ENCODE measurements at regions not wholly inside any gene's neighbourhood (a gene's known extent, or its start where the extent isn't known, plus 50 kb on each side); places are given as distances from the start of the nearest gene placed in this dataset.

DNA sequence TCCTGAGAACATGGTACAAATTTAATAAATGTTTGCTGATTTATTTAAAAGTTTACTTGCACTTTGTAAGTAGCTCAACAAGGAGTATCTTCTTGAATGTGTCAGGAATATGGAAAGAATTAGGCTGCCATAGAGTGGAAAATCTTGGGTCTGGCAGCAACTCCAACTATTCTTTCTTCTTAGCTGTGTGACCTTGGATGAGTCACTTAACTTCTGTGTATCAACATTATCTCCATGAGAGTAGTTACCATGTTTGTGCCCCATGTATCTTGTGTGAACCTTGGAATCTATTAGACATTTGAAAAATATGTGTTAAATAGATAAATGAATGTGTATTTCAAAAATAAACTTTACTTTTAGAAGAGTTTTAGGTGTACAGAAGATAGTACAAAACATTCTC is 348.8 kb downstream of the GBA3 start:
- DNase-seq (no peak), ATAC-seq (no peak)
- Mint-ChIP-seq H3K4me3 (no peak overlapping the region), H3K27ac (no peak overlapping the region), H3K9me3 (ENCODE audit: low read depth) (peaks cover 5% of the 10 kb centered on the region), H3K4me1 (no peaks in the 10 kb centered on the region), H3K27me3 (no peaks in the 10 kb centered on the region), H3K36me3 (no peaks in the 10 kb centered on the region)
- CTCF ChIA-PET, result no interaction called here

GRCh38 chr4:23040539-23040938 is 347.8 kb downstream of the GBA3 start:
- Mint-ChIP-seq H3K27ac (no peak overlapping the region), H3K4me3 (no peak overlapping the region), H3K27me3 (no peaks in the 10 kb centered on the region), H3K36me3 (no peaks in the 10 kb centered on the region), H3K9me3 (ENCODE audit: low read depth) (peaks cover 5% of the 10 kb centered on the region), H3K4me1 (no peaks in the 10 kb centered on the region)
- DNase-seq (no peak), ATAC-seq (no peak)
- CTCF ChIA-PET, result no interaction called here

GRCh38 chr4:23039818-23040217 is 347.1 kb downstream of the GBA3 start:
- CTCF ChIA-PET, result no interaction called here
- H3K4me1 Mint-ChIP-seq, result no peaks in the 10 kb centered on the region

GRCh38 chr4:23038626-23039491 is 346.1 kb downstream of the GBA3 start:
- no peak overlapping the region for H3K27ac Mint-ChIP-seq
- ATAC-seq (no peak), DNase-seq (no peak)
- no peaks in the 10 kb centered on the region for H3K4me1 Mint-ChIP-seq
- H3K4me3 Mint-ChIP-seq, result no peak overlapping the region
- no peaks in the 10 kb centered on the region for H3K27me3 Mint-ChIP-seq
- CTCF ChIA-PET, result no interaction called here
- H3K9me3 Mint-ChIP-seq (ENCODE audit: low read depth), result peaks cover 5% of the 10 kb centered on the region
- H3K36me3 Mint-ChIP-seq, result no peaks in the 10 kb centered on the region

More at GRCh38 chr4:23039818-23040217, 347.1 kb downstream of the GBA3 start:
- Mint-ChIP-seq H3K27me3 (no peaks in the 10 kb centered on the region), H3K27ac (no peak overlapping the region), H3K36me3 (no peaks in the 10 kb centered on the region), H3K9me3 (ENCODE audit: low read depth) (peaks cover 5% of the 10 kb centered on the region), H3K4me3 (no peak overlapping the region)
- no peak for ATAC-seq
- no peak for DNase-seq

- no peaks in the 10 kb centered on the region for H3K9me3 Mint-ChIP-seq (ENCODE audit: low read depth)
- CTCF ChIA-PET, result no interaction called here
These were observed 344.3 kb downstream of the GBA3 start for GRCh38 chr4:23036921-23037495.

GRCh38 chr4:23036503-23036902 is 343.8 kb downstream of the GBA3 start:
- Mint-ChIP-seq H3K9me3 (ENCODE audit: low read depth) (no peaks in the 10 kb centered on the region), H3K4me3 (no peak overlapping the region), H3K36me3 (no peaks in the 10 kb centered on the region), H3K27ac (no peak overlapping the region), H3K4me1 (no peaks in the 10 kb centered on the region), H3K27me3 (no peaks in the 10 kb centered on the region)
- ATAC-seq (no peak), DNase-seq (no peak)
- CTCF ChIA-PET, result no interaction called here

More at GRCh38 chr4:23036921-23037495, 344.3 kb downstream of the GBA3 start:
- DNase-seq (no peak), ATAC-seq (no peak)
- Mint-ChIP-seq H3K4me1 (no peaks in the 10 kb centered on the region), H3K27ac (no peak overlapping the region), H3K4me3 (no peak overlapping the region), H3K27me3 (no peaks in the 10 kb centered on the region), H3K36me3 (no peaks in the 10 kb centered on the region)

- H3K36me3 Mint-ChIP-seq, result no peaks in the 10 kb centered on the region
- DNase-seq (no peak), ATAC-seq (no peak)
- CTCF ChIA-PET, result no interaction called here
- H3K27ac Mint-ChIP-seq, result no peak overlapping the region
- H3K9me3 Mint-ChIP-seq (ENCODE audit: low read depth), result no peaks in the 10 kb centered on the region
- H3K4me3 Mint-ChIP-seq, result no peak overlapping the region
- H3K4me1 Mint-ChIP-seq, result no peaks in the 10 kb centered on the region
- H3K27me3 Mint-ChIP-seq, result no peaks in the 10 kb centered on the region
These were observed 342.9 kb downstream of the GBA3 start for GRCh38 chr4:23035521-23036056.

DNA sequence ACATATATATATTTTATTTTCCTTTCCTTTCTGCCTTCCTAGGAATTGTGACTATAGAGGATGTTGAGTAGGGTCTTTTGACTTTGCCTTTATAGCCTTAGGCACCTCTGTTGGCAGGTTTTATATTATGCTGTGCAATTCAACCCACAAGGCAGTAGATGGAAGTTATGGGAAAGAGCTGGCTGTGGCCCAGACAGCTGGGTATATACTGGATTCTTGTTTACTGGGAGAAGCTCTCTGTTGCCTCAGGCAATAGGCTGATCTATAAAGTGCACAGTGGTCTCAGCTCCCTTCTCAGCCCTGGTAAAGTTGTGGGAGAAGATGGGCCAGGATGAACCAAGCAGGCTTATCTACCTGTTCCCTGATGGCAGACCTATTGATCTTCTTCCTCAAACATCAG is 342.0 kb downstream of the GBA3 start:
- ATAC-seq, result no peak
- Mint-ChIP-seq H3K27ac (no peak overlapping the region), H3K9me3 (ENCODE audit: low read depth) (no peaks in the 10 kb centered on the region), H3K36me3 (no peaks in the 10 kb centered on the region), H3K27me3 (no peaks in the 10 kb centered on the region), H3K4me3 (no peak overlapping the region), H3K4me1 (no peaks in the 10 kb centered on the region)
- CTCF ChIA-PET, result no interaction called here
- DNase-seq, result no peak

DNA sequence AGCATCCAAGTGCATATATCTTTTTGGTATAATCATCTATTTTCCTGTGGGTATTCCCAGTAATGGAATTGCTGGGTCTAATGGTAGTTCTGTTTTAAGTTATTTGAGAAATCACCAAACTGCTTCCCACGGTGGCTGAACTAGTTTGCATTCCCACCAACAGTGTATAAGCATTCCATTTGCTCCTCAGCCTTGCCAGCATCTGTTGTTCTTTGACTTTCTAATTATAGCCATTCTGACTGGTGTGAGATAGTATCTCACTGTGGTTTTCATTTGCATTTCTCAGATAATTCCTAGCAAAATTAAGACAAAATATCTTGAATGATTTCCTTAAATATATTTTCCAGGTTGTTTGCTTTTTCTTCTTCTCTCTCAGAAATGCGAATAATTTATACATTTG is 341.1 kb downstream of the GBA3 start:
- ATAC-seq, result no peak
- DNase-seq, result no peak
- Mint-ChIP-seq H3K4me3 (no peak overlapping the region), H3K27me3 (no peaks in the 10 kb centered on the region), H3K4me1 (no peaks in the 10 kb centered on the region), H3K27ac (no peak overlapping the region), H3K36me3 (no peaks in the 10 kb centered on the region), H3K9me3 (ENCODE audit: low read depth) (no peaks in the 10 kb centered on the region)
- CTCF ChIA-PET, result no interaction called here

- no peaks in the 10 kb centered on the region for H3K27me3 Mint-ChIP-seq
These were observed 336.1 kb downstream of the GBA3 start for GRCh38 chr4:23028875-23029274.

DNA sequence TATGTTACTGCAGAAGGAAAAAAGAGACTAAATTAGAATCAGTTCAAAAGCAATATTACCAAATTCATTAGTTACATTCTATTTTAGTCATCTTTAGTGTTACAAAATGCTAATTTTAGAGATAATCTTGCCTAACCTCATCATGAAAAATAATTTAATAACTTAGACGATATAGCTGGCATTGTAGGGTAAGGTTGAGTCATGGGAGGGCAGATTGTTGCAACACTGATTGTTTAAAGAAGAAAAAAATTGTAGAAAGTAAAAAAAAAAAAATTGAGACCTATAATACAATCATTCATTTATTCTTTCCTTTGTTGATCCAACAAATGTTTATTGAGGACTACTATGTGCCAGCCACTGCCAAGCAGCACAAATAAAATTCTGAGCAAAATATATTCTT is 330.9 kb downstream of the GBA3 start:
- Mint-ChIP-seq H3K4me3 (no peak overlapping the region), H3K36me3 (no peaks in the 10 kb centered on the region), H3K27me3 (no peaks in the 10 kb centered on the region)

More at GRCh38 chr4:23028875-23029274, 336.1 kb downstream of the GBA3 start:
- Mint-ChIP-seq H3K4me3 (no peak overlapping the region), H3K9me3 (ENCODE audit: low read depth) (peaks cover 2% of the 10 kb centered on the region), H3K36me3 (no peaks in the 10 kb centered on the region), H3K27ac (no peak overlapping the region), H3K4me1 (no peaks in the 10 kb centered on the region)
- CTCF ChIA-PET, result no interaction called here
- DNase-seq (no peak), ATAC-seq (no peak)

DNA sequence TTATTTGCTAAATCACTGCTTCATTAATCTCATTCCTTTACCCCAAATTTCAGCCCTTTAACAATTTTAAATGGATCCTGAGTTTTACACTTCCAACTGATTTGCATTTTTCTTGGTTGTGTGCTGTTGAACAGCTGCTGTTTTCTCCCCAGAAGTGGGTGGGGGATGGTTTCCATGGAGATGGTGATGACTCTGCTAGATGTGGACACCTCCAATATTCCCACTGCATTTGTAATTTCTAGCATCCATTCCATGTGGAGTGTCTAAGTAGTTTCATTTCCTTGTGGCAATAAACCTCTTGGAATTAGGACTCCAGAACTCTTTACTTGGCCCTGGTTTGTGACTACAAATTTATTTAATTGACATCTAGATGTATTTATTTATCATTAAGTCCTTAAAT is 330.4 kb downstream of the GBA3 start:
- CTCF ChIA-PET, result no interaction called here
- ATAC-seq, result no peak

More for the DNA sequence above, 330.9 kb downstream of the GBA3 start:
- no peak for ATAC-seq
- CTCF ChIA-PET, result no interaction called here
- DNase-seq, result no peak
- H3K27ac Mint-ChIP-seq, result no peak overlapping the region
- H3K9me3 Mint-ChIP-seq (ENCODE audit: low read depth), result peaks cover 10% of the 10 kb centered on the region
- no peaks in the 10 kb centered on the region for H3K4me1 Mint-ChIP-seq

DNA sequence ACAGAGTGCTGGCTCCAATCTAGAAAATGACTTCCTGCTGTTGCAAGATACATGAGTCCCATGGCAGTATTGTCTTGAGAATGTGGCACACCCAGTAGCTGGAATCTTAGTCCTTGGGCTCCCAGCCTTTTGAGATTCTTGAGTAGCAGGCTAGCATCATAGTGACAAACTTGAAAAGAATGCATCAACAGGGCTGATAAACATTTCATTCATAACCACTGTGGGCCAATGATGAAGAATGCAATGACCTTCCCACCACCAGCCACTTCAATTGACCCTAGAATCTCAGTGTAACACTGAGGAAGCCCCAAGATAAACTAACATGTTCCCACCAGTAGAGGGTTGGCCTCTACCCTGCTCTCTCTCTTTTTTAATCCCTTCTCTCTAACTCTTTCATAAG is 329.3 kb downstream of the GBA3 start:
- no peaks in the 10 kb centered on the region for H3K4me1 Mint-ChIP-seq
- peaks cover 8% of the 10 kb centered on the region for H3K9me3 Mint-ChIP-seq (ENCODE audit: low read depth)
- CTCF ChIA-PET, result no interaction called here
- no peak overlapping the region for H3K4me3 Mint-ChIP-seq
- no peak overlapping the region for H3K27ac Mint-ChIP-seq
- H3K36me3 Mint-ChIP-seq, result no peaks in the 10 kb centered on the region
- ATAC-seq (no peak), DNase-seq (no peak)
- H3K27me3 Mint-ChIP-seq, result no peaks in the 10 kb centered on the region

More for the DNA sequence above, 330.4 kb downstream of the GBA3 start:
- H3K36me3 Mint-ChIP-seq, result no peaks in the 10 kb centered on the region
- peaks cover 10% of the 10 kb centered on the region for H3K9me3 Mint-ChIP-seq (ENCODE audit: low read depth)
- H3K4me3 Mint-ChIP-seq, result no peak overlapping the region
- H3K27me3 Mint-ChIP-seq, result no peaks in the 10 kb centered on the region
- DNase-seq, result no peak
- H3K27ac Mint-ChIP-seq, result no peak overlapping the region
- H3K4me1 Mint-ChIP-seq, result no peaks in the 10 kb centered on the region

DNA sequence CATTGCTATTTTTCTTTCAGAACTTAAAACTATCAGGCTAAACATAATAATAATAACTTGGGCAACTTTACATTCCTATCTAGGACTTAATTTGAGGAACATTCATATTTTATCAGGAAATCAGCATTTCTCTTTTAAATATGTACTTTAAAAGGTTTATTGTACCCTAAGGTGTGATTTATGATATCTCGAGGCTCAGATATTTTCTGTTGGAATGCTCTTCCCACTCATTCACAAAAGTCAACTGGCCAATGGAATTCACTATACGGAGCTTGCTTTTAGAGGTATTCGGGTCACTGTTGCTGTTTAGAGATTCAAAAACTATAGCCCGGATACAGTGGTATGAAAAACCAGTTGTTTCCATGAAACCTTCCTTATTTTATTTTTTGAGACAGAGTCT is 328.3 kb downstream of the GBA3 start:
- no peaks in the 10 kb centered on the region for H3K36me3 Mint-ChIP-seq
- no peak overlapping the region for H3K27ac Mint-ChIP-seq
- H3K4me1 Mint-ChIP-seq, result no peaks in the 10 kb centered on the region
- no peaks in the 10 kb centered on the region for H3K27me3 Mint-ChIP-seq
- no peak overlapping the region for H3K4me3 Mint-ChIP-seq
- CTCF ChIA-PET, result no interaction called here
- no peak for ATAC-seq
- DNase-seq, result no peak
- H3K9me3 Mint-ChIP-seq (ENCODE audit: low read depth), result peaks cover 8% of the 10 kb centered on the region

Measured in activated CD8-positive, alpha-beta memory T cell treated with anti-CD3 and anti-CD28 coated beads, Interleukin-2, amount 10 ng/mL, durations not matched to agents 7 days and 5 days (primary cell).